Fibroblast of the aortic adventitia (primary cell): ENCODE measurements at regions not wholly inside any gene's neighbourhood (a gene's known extent, or its start where the extent isn't known, plus 50 kb on each side); places are given as distances from the start of the nearest gene placed in this dataset.

ENCODE experiments used
- DNase-seq: peaks from one replicate; pipeline ENCODE4 v3.0.0-alpha.2; 2010; ENCODE audit warnings: low read depth
- H3K4me3 ChIP-seq: 2 replicates; pipeline ENCODE4 v1.5.1; 2011; ENCODE audit warnings: low read depth, mild to moderate bottlenecking, control low read depth, low read length, moderate library complexity
- CTCF ChIP-seq: IDR thresholded peaks from 2 replicates; pipeline ENCODE4 v1.5.1; 2011; ENCODE audit warnings: mild to moderate bottlenecking, low read length, control low read depth, inconsistent platforms; ENCODE audit not compliant: insufficient read depth

DNA sequence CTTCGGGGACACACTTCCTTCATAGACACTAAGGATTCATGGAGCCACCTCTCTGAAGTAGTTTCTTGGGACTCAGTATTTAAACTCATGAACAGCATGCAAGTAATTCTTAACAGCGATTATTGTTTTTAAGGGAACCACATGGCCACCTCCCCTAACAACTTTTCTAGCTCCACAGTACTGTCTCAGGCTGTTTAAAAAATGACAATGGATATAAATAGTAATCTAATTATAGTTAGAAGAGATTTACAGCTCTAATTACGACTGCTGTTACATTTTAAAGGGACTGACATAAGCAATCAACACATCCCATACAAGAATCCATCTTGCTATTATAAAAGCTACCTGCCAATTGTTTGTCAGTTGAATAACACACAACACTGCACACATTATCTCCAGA lies 72.1 kb upstream of the HDGFL1 start:
- no peak for DNase-seq
- no peak for TF ChIP-seq CTCF
- H3K4me3 ChIP-seq: no peak overlapping the region

DNA sequence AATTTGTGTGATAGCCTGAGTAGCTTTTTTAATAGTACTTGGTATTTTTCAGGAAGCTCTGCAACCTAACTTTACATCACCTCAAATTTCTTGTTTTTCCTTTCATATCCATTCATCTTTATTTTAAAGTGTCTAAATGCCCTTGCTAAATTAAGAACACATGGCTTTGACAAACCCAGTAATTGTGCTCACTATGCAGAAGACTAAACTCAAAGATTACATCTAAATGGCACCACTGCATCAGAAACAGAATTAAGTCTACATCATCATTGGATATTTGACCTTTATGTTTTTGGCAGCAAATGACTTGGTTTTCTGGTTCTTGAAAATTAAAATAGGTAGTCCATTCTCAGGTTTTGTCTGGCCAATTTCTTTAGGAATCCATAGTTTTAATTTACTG lies 69.6 kb upstream of the HDGFL1 start:
- TF ChIP-seq CTCF: no peak
- no peak for DNase-seq
- H3K4me3 ChIP-seq: no peak overlapping the region

DNA sequence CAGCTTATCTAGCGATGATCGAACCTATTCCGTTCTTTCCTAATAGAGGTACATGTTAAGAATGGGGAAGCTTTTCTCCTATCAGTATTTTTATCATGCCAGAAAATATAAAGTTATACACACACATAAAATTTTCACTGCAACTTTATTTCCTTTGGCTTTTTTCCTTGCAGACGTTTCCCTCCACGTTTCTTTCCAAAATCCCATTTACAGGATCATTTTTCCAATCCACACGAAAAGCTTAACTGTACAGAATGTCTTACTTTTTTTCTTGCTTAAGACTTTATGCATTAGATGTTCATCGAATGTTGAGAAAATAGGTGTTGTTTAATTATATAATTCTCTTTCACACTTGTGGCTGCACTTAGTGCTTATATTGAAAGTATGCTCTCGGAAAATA lies 62.9 kb upstream of the HDGFL1 start:
- TF ChIP-seq CTCF: no peak
- no peak for DNase-seq
- no peak overlapping the region for H3K4me3 ChIP-seq

DNA sequence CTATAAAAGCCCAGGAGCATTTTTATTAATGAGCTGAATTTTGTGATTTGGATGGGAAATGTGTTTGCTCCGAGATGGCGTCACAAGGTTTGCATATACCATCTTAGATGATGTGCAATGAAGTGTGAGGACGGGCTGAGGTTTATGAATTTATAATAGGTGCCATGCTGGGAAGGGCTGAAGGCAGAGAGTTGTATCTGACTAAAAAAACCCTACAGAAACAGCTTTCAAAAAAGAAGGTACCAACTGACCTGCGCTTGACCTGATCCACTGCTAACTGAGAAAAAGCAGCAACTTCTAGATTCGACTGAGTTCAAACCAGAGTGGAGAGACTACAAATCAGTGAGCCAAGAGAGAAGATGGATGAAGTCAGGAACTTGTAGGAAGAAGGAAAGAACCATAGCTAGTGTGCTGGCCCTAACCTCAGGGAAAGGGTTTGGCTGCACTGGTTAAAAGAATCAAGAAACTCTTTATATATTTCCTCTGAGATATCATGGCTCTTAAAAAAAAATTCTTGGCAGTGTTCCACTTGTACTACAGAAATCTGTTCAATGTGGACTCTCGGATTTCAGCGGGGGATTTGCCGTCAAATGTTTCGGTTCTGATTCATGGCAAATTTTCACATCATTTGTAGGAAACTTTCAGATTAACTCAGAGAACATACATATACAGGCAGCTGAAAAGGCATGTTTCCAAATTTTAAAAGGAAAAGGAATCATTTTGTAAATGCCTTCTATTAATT lies 56.5 kb upstream of the HDGFL1 start:
- DNase-seq: peak; percentile 11
- H3K4me3 ChIP-seq: no peak overlapping the region
- no peak for TF ChIP-seq CTCF

DNA sequence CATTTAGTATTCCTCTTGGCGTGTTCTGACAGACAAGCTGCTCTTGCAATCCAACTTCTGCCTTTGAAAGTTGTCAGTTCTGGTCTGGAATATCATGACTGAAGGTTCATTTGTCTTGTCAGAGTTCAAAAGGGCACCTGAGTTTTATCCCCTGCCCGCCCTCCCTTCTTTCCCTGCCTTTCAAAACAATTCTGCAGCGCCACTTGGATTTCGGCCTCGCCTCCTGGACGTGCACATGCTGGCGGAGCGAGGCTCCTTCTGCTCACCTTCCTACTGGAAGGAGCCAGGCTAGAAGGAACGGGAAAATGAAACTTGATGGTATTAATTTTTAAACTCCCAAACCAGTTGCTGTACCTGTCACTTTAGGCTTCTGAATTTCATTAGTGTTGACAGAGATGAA lies 55.7 kb upstream of the HDGFL1 start:
- H3K4me3 ChIP-seq: no peak overlapping the region
- TF ChIP-seq CTCF: no peak
- DNase-seq: no peak

DNA sequence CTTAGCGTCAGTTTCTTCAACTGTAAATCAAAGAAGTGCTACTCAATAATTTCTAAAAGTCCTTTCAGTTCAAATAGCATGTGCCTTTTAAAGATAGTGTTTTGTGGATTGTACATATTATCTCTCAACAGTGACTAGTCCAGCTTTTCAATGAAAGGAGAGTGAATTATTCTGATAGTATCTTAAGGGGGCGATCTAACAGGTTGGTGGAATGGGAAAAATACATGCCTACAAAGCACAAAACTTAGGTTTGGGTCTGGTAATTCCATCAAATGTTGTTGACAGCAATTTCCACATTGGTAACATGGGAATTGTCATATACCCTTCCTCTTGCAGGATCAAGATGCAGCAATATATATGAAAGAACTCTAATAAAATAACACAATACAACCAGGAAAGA lies 50.1 kb upstream of the HDGFL1 start:
- H3K4me3 ChIP-seq: no peak overlapping the region

More for the DNA sequence above, 50.1 kb upstream of the HDGFL1 start:
- DNase-seq: no peak
- no peak for TF ChIP-seq CTCF
